ENCODE measurements at regions not wholly inside any gene's neighbourhood (a gene's known extent, or its start where the extent isn't known, plus 50 kb on each side); places are given as distances from the start of the nearest gene placed in this dataset.
"Not testable (repeated sequence)": the region's sequence is repeated elsewhere in the genome, so short reads cannot be mapped to it uniquely, and the experiment has no call there.

DNA sequence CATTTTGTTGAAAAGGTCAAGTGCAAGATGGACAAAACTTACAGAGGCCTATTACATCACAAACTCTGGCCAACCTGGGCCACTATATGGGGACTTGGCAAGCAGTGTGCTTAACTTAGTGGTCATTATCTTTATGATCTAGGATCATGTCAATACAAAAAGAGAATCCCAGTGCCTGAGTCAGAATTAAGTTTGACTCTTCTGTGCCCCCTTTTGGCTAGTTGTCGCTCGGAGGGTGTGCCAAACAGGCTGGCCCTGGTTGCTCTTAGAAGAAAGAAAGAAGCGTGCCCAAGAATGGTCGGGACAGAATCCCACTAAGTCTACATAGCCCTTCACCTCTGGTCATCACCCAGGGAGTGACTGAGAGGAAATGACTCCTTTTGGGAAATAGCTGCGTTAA is 100.1 kb downstream of the EIF4E start:
- peak; percentile 33 for DNase-seq (ENCODE audit: low spot score)

DNA sequence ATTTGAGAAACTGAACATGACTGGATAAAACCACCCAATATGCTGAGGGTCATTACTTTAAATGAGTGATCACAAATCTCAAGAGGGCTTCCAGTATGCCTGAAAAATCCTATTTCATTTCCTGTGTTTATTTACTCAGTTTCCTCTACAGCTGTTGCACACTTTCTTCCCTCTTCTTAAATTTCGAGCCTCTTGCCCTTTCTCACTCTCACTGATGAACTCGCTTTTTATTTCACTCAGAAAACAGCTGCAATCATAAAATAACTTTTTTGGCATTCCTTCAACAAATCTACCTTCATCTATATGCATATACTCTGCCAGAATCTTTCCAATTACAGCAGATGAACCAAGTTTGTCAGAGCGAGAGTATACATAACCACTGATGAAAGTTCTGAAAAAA is 101.3 kb downstream of the EIF4E start:
- no peak for DNase-seq (ENCODE audit: low spot score)

DNA sequence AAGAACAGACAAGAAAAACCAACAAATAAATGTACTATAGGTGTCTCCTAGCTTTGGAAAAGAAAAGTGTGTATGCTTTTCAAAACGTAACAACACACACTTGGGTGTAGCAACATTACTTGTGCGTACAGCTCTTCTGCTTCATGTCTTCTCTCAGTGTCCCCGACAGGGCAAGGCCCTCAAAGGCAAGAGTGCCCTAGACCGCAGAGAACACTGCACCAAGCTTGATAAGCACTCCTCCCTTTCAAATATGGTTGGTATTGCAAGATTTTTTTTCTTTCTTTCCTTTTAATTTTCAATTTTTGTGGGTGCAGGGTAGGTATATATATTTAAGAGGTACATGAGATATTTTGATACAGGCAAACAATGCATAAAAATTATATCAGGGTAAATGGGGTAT is 106.8 kb downstream of the EIF4E start:
- DNase-seq (ENCODE audit: low spot score) = no peak

DNA sequence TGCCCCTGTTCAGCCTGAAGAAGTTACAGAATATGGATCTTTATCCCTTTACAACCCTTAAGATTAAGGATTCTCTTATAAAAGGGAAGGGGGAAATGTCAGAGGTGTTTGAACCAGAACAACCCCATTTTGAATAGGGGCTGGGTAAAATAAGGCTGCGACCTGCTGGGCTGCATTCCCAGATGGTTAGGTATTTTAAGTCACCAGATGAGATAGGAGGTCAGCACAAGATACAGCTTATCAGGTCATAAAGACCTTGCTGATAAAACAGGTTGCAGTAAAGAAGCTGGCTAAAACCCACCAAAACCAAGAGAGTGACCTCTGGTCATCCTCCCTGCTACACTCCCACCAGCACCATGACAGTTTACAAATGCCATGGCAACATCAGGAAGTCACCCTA is 110.8 kb downstream of the EIF4E start:
- DNase-seq (ENCODE audit: low spot score) = not testable (repeated sequence)

DNA sequence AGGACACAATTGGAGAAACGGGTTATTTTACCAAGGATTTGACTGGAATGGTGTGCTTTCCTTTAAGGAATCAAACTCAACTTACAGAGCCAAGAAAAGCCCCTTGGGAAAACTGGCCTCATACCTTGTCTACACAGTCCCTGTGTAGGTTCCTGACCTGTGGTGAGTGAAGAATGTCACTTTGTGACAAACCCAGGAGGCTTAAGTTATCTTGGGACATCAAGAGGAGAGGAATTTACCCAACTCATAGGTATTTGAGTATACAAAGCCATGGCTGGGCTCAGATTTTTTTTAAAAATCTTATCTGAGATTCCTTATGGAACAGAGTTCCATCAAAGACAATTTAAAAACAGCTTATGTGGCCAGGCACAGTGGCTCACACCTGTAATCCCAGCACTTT is 112.1 kb downstream of the EIF4E start:
- no peak for DNase-seq (ENCODE audit: low spot score)

DNA sequence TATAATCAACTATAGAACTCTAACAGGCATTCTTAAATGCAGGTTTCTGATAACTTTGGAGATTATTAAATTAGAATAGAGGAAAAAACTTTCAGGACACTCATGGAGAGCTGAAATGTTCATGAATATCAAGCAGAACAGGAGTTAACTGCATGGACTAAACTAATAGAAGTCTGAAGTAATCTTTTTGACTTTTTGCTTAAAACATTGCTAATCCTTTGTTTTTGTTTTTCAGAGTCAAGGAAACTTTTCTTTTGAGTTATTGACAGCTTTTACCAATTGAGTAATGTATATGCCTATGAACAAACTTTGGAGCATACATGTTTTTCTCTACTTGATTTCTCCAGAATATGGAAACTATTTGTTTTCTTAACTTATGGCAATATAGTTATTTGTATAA is 112.5 kb downstream of the EIF4E start:
- no peak for DNase-seq (ENCODE audit: low spot score)

DNA sequence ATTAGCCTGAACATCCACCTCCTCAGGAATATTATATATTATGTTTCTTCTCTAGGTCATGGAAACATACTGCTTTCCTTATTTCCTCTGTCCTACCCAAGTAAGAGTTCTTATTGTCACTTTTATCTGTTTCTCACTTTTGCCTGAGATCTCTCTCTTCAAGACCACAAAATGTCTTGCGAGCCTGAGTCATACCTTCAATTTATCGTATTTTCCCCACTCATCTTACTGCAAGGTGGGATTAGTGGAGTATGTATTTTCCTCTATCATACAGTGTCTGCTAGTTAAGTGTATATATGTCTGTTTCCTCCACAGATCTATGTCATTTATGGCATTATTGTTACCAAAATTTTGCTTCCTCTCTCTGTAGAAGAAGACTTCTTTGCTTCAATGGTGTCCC is 124.5 kb downstream of the EIF4E start:
- no peak for DNase-seq (ENCODE audit: low spot score)

DNA sequence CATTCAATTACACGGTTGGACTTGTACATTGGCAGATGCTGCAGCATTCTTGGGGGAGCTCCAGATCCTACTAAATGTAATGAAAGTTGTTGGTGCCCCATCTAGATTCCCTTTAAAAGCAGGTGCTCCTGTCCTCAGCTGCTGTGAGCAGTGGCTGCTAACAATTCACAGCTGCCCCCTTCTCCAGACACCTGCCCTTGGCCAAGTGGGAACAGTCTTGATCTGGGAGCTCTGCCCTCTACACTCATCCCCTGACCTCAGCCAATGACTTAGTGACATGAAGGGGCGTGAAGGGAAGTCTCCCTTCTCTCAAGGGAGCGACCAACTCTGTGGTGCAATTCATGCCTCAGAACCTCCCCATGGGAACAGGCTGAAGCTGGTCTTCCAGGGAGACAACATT is 125.7 kb downstream of the EIF4E start:
- DNase-seq (ENCODE audit: low spot score) = no peak

DNA sequence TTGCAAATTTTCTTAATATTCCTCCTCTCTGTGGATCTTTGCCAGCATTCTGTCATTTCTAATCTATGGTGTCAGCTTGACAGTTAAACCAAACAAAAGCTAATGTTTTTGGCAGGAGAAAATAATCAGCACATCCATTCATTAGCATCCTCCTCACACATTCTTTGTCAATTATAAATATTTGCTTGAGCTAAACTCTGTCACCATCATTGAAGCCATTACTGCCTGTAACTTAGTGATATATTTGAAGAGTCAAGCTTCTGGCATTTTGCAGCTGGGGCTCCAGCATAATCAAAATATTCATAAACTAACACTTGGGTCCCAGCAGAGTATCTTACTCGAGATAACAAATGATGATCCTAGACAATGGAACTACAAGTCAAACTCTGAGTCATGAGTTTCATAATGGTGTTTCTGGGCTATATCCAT is 126.1 kb downstream of the EIF4E start:
- no peak for DNase-seq (ENCODE audit: low spot score)

DNA sequence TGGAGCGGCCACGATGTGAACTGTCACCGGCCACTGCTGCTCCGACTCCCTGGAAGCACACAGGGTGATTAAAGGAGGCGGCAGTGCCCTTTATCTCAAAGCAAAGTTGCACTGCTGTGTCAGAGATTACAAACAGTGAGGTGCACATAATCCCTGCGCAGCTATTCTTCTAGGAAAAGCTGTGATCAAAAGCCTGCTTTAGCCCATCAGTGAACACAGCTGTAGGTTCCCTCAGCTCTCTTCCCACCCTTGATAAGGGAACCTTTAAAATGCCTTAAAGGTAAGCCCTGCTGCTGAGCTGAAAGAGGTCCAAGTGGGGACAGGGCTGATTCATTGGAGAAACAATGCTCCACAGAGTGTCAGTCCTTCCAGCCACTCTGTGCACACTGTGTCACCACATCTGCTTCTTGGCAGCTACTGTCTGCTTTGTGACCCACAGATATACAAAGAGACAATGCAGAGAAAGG is 127.6 kb downstream of the EIF4E start:
- DNase-seq (ENCODE audit: low spot score) = no peak

DNA sequence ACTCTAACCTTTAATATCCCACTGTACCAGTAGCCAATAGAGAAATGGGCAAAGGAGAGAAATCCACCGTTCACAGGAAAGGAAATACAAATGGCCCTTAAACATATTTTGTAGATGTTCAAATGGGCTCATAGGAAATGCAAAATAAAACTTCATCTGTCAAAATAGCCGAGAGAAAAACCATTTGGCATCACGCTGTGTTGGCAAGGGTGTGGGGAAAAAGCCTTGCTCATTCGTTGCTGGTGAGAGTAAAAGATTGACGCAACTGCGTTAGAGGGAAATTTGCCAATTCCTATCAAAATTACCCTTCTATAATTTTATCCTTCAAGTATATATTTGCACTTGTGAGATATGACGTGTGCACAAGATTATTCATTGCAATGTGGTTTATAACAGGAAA is 131.9 kb downstream of the EIF4E start:
- no peak for DNase-seq (ENCODE audit: low spot score)

DNA sequence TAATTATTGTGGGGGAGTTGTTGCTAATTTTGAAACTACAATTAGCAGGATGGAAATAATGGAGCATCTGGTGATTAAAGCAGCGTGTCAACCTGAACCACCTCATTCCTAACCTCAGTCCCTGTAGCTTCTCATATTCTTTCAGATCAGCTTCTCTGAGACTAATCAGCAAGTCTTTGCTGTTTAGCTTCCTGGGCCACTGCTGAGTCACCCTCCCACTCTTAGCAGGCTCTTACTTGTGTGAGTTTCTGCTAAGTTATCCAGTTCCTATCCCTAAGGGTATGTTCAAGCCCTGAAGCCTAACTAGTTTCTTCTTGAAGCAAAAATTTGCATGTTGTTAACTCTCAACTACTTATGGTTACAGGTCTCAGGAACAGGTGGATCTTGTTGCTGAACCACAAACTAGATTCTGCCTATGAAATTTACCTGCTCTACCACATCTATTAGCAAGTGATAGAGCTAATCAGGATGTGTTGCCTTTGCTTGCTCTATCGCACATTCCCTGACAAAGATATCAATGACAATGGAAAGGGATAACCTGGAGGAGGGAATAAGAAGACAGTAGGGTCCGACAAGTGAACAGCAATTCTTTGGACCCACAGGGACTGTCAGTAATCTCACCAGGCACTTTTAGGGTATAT is 134.2 kb downstream of the EIF4E start:
- DNase-seq (ENCODE audit: low spot score) = no peak

DNA sequence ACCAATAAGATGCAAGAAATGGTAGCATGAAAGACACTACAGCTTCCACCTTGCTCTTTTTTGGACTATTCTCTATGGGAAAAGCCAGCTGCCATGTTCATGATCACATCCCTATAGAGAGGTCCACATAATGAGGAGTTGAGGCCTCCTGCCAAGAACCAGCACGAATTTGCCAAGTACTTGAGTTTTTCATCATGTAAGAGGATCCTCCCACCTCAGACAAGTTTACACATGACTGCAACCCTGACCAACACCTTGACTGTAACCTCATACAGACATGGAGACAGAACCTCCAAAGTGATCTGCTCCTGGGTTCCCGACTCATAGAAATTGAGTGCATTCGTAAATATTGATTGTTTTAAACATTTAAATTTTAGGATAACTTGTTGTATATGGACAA is 135.2 kb upstream of the TSPAN5 start:
- no peak for DNase-seq (ENCODE audit: low spot score)

DNA sequence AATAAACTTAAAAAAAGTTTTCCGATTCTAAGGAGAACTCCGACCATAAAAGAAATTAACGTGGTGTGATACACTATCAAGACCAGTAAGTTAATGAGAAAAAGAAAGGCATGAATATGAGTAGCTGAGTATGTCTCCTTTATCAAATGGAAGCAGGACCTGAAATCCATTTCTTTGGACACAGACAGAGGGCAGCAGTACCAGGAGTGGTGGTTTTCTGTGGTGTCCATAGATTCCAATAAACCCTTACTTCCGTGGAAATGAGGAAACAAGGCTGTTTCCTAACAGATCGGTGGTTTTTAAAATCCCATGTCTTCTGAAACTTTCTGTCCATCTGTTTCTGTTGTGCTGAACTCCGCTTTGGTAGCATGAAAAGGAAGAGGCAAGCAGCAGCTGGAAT is 128.5 kb upstream of the TSPAN5 start:
- DNase-seq (ENCODE audit: low spot score) = no peak

DNA sequence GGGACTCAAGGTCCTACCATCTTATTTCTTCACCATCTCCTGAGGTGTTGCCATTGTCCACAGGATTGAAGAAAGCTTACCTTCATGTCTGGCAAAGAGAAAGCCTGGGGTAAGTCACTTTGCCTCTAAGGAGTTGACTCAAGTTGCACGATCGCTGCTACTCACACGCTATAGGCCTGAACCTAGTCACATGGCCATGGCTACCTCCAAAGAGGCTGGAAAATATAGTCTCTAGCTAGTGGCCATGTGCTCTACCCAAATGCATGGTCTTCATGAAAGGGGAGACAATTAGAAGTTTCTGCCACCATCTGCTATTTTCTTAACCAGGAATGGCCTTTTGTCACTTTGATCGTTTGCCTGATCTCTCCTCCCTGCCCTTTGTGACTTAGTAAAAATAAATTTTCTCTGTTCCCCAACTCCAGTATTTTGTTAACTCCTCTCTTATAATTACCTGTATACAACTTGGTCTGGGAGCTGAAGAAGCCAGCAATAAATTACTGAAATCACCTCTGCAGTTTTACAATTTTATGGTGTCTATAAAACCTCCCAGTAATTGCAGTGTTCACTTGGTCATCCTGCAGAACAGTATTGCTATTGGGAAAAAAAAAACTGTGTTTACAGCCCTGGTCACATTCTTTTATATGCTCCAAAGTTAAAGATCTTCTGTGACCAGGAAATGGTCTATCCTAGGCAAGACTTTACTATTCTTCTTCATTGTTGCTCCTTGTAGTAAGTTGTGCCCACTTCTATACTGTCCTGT is 126.7 kb upstream of the TSPAN5 start:
- no peak for DNase-seq (ENCODE audit: low spot score)

DNA sequence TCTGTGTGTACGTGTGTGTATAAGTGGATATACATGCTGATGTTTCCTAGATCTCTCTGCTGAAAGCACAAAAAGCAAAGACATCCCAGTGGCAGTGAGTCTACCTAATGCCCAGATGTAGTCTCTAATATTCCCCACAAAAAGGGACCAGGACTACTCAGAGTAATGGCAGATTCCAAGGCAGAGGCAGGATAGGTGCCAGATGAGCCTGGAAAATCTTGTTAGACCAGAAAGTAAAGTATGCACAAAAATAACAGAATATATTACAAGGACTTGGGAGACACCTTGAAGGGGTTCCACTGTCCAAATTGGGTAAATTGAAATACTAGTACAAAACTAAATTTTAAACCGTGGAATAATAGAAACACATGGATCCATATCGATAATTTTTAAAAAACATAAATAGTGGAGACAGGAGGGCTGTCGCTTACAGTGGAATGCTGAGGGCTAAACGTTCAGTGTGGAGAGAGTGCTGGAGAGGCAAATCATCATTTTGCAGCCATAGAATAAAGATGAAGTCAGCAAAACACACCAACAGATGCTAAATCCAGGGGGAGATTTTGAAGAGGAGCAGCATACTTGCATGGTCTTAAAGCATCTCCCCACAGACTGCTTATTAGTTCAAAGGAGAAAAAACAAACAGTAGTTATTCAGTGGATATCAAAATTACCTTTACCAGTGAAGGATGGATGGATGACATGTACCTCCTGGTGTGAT is 123.4 kb upstream of the TSPAN5 start:
- no peak for DNase-seq (ENCODE audit: low spot score)

DNA sequence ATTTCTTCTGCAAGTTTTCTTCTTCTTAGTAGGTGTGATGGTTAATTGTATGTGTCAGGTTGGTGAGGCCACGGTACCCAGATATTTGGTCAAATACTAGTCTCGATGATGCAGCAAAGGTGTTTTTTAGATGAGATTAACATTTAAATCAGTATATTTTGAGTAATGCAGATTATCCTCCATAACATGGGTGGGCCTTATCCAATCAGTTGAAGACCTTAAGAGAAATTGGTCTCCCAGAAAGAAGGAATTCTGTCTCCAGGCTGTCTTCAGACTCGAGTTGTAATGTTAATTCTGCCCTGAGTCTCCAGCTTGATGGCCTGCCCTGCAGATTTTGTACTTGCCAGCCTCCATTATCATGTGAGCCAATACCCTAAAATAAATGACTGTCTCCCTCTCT is 122.5 kb upstream of the TSPAN5 start:
- no peak for DNase-seq (ENCODE audit: low spot score)

DNA sequence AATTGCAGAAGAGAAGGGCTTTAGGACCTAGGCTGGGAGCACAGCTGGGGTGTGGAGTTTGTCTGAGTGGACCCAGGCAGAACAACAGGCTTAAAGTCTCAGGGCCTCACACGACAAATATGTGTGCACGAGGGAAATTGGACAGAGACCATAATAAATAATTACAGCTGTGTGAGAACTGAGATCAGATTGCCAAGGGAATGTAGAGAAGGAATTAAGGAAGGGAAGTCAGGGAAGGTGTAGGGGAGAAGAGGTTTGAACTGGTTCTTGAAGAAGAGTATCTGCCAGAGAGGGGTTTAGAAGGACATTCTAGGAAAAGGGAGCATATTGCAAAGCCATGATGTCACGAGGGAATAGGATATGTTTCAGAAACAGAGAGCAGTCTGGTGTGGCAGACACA is 120.7 kb upstream of the TSPAN5 start:
- DNase-seq (ENCODE audit: low spot score) = no peak

DNA sequence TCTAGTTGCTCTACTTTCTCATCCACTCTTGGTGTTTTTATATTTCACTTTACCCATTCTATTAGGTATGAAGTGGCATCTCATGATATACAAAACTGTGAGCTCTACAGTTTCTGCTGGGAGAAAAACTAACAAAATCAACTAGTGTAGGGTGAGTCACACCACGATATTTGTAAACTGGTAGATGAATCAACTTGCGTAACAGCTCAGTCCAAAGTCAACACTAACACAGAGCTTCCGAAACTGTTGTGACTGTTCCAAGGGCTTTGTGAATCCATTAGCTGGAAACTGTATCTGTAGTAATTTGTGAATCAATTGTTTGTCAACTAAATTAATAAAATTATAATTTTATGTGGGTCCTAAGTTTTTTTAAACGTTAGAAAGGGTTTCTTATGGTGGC is 119.8 kb upstream of the TSPAN5 start:
- DNase-seq (ENCODE audit: low spot score) = no peak

DNA sequence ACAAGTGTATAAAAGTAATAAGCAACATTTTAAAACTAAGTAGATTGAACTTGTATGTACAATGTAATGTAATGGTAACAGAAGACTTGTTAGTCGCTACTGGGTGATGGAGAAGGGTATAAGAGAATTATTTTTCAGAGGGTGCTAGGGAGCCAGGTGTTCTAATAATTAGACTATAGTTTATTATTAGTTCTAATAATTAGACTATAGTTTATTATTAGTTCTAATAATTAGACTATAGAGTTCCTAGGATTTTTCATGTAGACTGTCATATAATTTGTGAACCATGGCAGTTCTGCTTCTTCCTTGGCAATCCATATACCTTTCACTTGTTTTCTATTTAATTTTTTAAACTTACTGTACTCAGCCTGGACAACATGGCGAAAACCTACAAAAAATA is 117.3 kb upstream of the TSPAN5 start:
- no peak for DNase-seq (ENCODE audit: low spot score)

DNA sequence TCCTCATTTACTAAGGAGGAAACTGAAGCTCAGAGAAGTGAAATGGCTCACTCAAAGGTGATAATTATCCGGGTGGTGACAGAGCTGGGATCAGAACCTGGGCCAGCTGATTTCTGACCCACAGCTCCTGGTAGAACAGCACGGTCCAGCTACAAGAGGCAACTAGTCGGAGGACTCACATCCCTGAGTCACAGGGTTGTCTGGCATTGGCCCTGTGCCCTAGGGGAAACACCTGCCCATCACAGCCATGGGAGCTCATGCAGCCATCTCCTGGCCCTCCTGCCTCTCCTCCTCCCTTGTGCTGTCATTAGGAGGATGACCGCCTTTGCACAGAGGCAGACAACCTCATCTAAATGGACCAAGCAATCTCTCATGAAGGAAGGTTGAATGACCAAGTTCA is 115.2 kb upstream of the TSPAN5 start:
- no peak for DNase-seq (ENCODE audit: low spot score)

DNA sequence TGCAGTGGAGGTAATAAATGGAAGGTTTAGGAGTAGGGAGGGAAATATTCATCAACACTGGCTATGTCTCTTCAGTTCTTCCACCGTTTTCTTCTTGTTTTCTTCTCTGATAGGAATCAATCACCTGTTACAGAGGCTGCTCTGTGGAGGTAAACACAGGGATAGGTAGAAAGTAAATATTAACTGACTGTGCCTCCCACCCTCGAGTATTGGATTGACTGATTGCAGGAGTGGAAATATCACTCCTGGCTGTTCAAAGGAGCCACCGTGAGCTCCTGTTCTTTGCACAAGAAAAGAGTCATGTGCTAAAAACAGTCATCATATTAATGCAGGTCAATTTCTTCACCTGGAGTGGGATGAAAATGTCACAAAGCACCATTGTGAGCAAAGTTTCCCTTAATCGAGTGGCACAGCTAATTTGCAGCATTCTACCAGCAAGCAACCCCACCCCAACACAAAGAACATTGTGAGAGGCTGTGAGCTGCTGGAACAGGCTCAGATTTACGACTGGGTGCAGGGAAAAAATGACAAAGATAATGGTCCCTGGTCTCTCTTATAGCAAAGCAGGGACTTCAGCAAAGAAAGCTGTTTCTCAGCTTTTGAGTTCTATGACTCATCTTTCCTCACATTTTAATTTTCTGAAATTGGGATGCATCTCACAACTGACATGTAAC is 113.7 kb upstream of the TSPAN5 start:
- DNase-seq (ENCODE audit: low spot score) = no peak

DNA sequence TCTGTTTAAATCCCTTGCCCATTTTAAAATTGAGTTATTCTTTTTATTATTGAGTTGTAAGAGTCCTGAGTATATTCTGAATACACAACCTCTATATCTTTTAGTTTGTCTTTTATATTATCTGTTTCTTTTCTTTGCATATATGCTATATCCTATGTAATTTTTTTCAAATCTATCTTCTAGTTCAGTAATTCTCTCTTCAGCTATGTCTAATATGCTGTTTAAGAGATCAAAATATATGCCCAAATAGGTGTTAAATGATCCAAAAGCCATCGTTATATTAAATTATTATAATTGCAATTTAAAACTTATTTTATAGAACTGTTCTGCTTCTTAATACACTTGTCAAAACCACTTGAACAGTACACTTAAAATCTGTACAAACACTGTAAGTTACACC is 107.4 kb upstream of the TSPAN5 start:
- no peak for DNase-seq (ENCODE audit: low spot score)

All from CD4-positive, alpha-beta T cell treated with Interleukin-15 for 4 hours (primary cell).